ENCODE measurements at regions not wholly inside any gene's neighbourhood (a gene's known extent, or its start where the extent isn't known, plus 50 kb on each side); places are given as distances from the start of the nearest gene placed in this dataset.

GRCh38 chr11:12611352-12611751 lies 62.9 kb upstream of the TEAD1 start:
- DNase-seq (ENCODE audit: extremely low spot score), result no peak
- ChIA-PET POLR2A (no interaction called here), CTCF (interaction anchor here (1.2 to 1.8 kb wide), 4 partner anchors 12 to 280 kb away, joined by 3 to 6 read pairs (median 3); no protein-coding TSS in a partner anchor)
- TF ChIP-seq, protein P1, sequence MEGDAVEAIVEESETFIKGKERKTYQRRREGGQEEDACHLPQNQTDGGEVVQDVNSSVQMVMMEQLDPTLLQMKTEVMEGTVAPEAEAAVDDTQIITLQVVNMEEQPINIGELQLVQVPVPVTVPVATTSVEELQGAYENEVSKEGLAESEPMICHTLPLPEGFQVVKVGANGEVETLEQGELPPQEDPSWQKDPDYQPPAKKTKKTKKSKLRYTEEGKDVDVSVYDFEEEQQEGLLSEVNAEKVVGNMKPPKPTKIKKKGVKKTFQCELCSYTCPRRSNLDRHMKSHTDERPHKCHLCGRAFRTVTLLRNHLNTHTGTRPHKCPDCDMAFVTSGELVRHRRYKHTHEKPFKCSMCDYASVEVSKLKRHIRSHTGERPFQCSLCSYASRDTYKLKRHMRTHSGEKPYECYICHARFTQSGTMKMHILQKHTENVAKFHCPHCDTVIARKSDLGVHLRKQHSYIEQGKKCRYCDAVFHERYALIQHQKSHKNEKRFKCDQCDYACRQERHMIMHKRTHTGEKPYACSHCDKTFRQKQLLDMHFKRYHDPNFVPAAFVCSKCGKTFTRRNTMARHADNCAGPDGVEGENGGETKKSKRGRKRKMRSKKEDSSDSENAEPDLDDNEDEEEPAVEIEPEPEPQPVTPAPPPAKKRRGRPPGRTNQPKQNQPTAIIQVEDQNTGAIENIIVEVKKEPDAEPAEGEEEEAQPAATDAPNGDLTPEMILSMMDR (IDR thresholded peaks at IDR 0.05; ENCODE audit: control extremely low read depth, extremely low read depth, low read depth, missing control alignments), result no peak

- no peak for DNase-seq (ENCODE audit: extremely low spot score)
- ChIA-PET POLR2A (no interaction called here), CTCF (interaction anchor here (1.2 kb wide), 1 partner anchor 18 kb away, joined by 3 read pairs; no protein-coding TSS in a partner anchor)
- TF ChIP-seq, protein P1 (IDR thresholded peaks at IDR 0.05; ENCODE audit: control extremely low read depth, extremely low read depth, low read depth, missing control alignments), result no peak
Observed at GRCh38 chr11:12617632-12618031, 56.6 kb upstream of the TEAD1 start.

DNA sequence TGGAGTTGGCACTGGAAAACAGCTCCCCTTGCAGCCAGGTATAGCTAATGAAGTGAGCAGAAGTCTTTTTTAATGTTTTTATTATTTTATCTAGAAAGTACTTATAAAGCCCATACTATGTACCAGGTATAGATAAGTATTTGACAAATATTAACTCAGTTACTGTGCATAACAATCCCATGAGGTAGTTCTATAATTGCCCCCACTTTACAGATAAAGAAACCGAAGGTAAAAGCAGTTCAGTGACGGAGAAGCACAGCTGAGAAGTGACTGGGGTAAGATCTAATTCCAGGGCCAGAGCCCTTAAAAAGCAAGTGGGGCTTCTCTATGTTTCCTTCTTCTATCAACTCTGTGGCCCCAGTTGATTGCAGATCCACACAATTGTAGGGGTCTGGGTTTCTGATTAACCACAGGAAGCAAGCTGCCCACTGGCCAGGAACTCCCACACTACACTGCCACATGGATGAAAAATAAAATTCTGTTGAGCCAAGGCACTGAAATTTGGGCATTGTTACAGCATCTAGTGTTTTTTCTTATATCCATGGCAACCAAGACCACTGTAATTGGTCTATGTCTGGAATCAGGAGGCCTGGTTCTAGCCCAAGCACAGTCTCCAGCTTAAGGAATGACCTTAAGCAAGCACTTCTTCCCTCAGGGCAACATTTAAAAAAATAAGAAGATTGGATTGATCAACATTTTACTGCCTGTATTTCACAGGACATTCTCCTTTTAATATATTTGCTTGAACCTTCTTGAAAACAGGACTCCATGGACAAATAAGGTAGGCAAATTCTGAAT lies 55.3 kb upstream of the TEAD1 start:
- ChIA-PET CTCF (interaction anchor here (1.0 kb wide), 1 partner anchor 9 kb away, joined by 3 read pairs; no protein-coding TSS in a partner anchor), POLR2A (no interaction called here)
- DNase-seq (ENCODE audit: extremely low spot score), result no peak
- TF ChIP-seq, protein P1 (IDR thresholded peaks at IDR 0.05; ENCODE audit: control extremely low read depth, extremely low read depth, low read depth, missing control alignments), result no peak

DNA sequence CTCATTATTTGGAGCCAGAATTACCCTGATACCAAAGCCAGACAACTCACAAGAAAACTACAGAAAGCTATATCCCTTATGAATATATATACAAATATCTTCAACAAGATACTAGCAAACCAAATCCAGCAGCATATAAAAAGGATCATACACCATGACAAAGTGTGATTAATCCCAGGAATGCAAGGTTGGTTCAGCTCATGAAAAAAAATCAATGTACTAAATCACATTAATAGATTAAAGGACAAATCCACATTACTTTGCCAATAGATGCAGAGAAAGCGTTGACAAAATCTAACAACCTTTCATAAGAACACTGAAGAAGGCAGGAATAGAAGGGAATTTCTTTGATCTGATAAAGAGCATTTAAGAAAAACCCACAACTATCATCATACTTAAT lies 50.4 kb upstream of the TEAD1 start:
- TF ChIP-seq, protein P1 (IDR thresholded peaks at IDR 0.05; ENCODE audit: control extremely low read depth, extremely low read depth, low read depth, missing control alignments), result no peak
- no peak for DNase-seq (ENCODE audit: extremely low spot score)
- CTCF ChIA-PET, result interaction anchor here (1.7 kb wide), 1 partner anchor 17 kb away, joined by 4 read pairs; no protein-coding TSS in a partner anchor
- POLR2A ChIA-PET, result no interaction called here

All from GM10248 (cell line).